Esophagus muscularis mucosa (tissue), 4 donors: ENCODE measurements at regions not wholly inside any gene's neighbourhood (a gene's known extent, or its start where the extent isn't known, plus 50 kb on each side); places are given as distances from the start of the nearest gene placed in this dataset.

Source experiments
- DNase-seq: peaks from one replicate; pipeline ENCODE4 v3.0.0-alpha.2; 2017; ENCODE audit errors: extremely low spot score
- H3K27ac ChIP-seq, 4 donors: fragments of 200-600 bp; sonication (generic); replicated peaks in 1 of 4; 1 replicate in 3 of 4; 2 replicates in 1 of 4; pipeline ENCODE4 v1.5.1; 2016 to 2019; ENCODE audit warnings: mild to moderate bottlenecking in 1 of 4
- H3K27me3 ChIP-seq, 4 donors: fragments of 200-600 bp; sonication (generic); one replicate each; pipeline versions ENCODE4 v1.5.1 to v1.6.0; 2016 to 2019
- H3K36me3 ChIP-seq, 4 donors: fragments of 200-600 bp; sonication (generic); one replicate each; pipeline ENCODE4 v1.5.1; 2016 to 2019
- H3K4me1 ChIP-seq, 4 donors: fragments of 200-600 bp; sonication (generic); one replicate each; pipeline ENCODE4 v1.5.1; 2016 to 2019
- H3K4me3 ChIP-seq, 4 donors: fragments of 200-600 bp; sonication (generic); 1 replicate in 2 of 4; 2 replicates in 2 of 4; pipeline ENCODE4 v1.5.1; 2016 to 2019; ENCODE audit warnings: mild to moderate bottlenecking in 4 of 4, moderate library complexity in 1 of 4
- H3K9me3 ChIP-seq, 4 donors: fragments of 200-600 bp; sonication (generic); 1 replicate in 3 of 4; 2 replicates in 1 of 4; pipeline ENCODE4 v1.5.1; 2016 to 2019
- EP300 ChIP-seq: sonication (generic); formaldehyde crosslinking; IDR thresholded peaks from one replicate; pipeline ENCODE4 v1.6.1; 2017; ENCODE audit warnings: antibody characterized with exemption
- POLR2A ChIP-seq: fragments of 450-650 bp; IDR thresholded peaks from one replicate; pipeline ENCODE4 v1.6.1; 2017; ENCODE audit warnings: antibody characterized with exemption, moderate library complexity, mild to moderate bottlenecking, low read depth
- POLR2AphosphoS5 ChIP-seq, 2 donors: sonication (generic); formaldehyde crosslinking; IDR thresholded peaks; one replicate each; pipeline ENCODE4 v1.6.1; 2017; ENCODE audit warnings: antibody characterized with exemption in 2 of 2
- WGBS: methylation state at CpG from one replicate; pipeline ENCODE4 v1.1.5; 2018; 5-methylcytosine and 5-hydroxymethylcytosine counted together
- intact Hi-C: fragments of 100-400 bp; cut with DNase I; formaldehyde crosslinking; loops from one replicate; pipeline ENCODE4 v1.15.1; 2023
- TF ChIP-seq, protein P1 (sequence below), 3 experiments: fragments of 200-600 bp in 2 of 3; fragments of 450-650 bp in 1 of 3; sonication (generic) in 2 of 3; IDR thresholded peaks; one replicate each; pipeline ENCODE4 v1.5.1; 2017 to 2019; ENCODE audit warnings: antibody characterized with exemption in 3 of 3, mild to moderate bottlenecking in 2 of 3, moderate library complexity in 1 of 3

DNA sequence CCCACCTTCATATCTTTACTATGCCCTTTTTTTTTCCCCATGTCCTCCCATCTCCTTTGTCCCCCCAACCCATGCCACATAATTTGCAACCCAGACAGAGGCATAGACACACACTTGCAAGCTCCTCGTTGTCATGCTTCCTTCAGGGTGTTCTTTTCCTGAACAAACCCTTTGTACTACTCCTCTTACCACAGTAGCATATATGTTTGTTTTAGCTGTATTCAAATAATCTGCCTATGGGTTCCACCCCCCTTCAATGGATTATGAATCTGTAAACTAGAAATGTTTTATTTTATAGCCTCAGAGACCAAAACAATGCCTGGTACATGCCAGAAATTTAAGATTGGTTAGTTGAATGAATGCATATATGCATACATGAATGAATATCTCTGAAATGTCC, 307.1 kb upstream of the E2F7 start:
- no peak overlapping the region for H3K4me3 ChIP-seq
- TF ChIP-seq POLR2A (no peak), POLR2AphosphoS5 (IDR thresholded peaks at IDR 0.05) (no peak)
- intact Hi-C loops = no loop called here
- H3K27ac ChIP-seq = no peak overlapping the region
- 77% methylated on average over 1 of the region's 1 CpG for WGBS
- no peak for DNase-seq
- no peaks in the 10 kb centered on the region for H3K36me3 ChIP-seq
- H3K4me1 ChIP-seq = no peaks in the 10 kb centered on the region
- H3K9me3 ChIP-seq = no peaks in the 10 kb centered on the region
- no peaks in the 10 kb centered on the region for H3K27me3 ChIP-seq

GRCh38 chr12:77372026-77372425, 306.7 kb upstream of the E2F7 start:
- intact Hi-C loops = no loop called here
- no peaks in the 10 kb centered on the region for H3K27me3 ChIP-seq
- WGBS = 88% methylated on average over 2 of the region's 2 CpGs

GRCh38 chr12:77368379-77368778, 303.0 kb upstream of the E2F7 start:
- no peaks in the 10 kb centered on the region for H3K9me3 ChIP-seq
- DNase-seq = no peak
- no peak overlapping the region for H3K27ac ChIP-seq
- intact Hi-C loops = no loop called here
- WGBS = 92% methylated on average over 2 of the region's 2 CpGs
- H3K4me3 ChIP-seq = no peak overlapping the region
- H3K27me3 ChIP-seq = no peaks in the 10 kb centered on the region
- no peaks in the 10 kb centered on the region for H3K36me3 ChIP-seq
- no peaks in the 10 kb centered on the region for H3K4me1 ChIP-seq
- TF ChIP-seq POLR2AphosphoS5 (IDR thresholded peaks at IDR 0.05) (no peak), EP300 (no peak), POLR2A (no peak)
- TF ChIP-seq, protein P1, sequence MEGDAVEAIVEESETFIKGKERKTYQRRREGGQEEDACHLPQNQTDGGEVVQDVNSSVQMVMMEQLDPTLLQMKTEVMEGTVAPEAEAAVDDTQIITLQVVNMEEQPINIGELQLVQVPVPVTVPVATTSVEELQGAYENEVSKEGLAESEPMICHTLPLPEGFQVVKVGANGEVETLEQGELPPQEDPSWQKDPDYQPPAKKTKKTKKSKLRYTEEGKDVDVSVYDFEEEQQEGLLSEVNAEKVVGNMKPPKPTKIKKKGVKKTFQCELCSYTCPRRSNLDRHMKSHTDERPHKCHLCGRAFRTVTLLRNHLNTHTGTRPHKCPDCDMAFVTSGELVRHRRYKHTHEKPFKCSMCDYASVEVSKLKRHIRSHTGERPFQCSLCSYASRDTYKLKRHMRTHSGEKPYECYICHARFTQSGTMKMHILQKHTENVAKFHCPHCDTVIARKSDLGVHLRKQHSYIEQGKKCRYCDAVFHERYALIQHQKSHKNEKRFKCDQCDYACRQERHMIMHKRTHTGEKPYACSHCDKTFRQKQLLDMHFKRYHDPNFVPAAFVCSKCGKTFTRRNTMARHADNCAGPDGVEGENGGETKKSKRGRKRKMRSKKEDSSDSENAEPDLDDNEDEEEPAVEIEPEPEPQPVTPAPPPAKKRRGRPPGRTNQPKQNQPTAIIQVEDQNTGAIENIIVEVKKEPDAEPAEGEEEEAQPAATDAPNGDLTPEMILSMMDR (IDR thresholded peaks at IDR 0.05) = no peak

More at GRCh38 chr12:77372026-77372425, 306.7 kb upstream of the E2F7 start:
- no peaks in the 10 kb centered on the region for H3K4me1 ChIP-seq
- TF ChIP-seq POLR2AphosphoS5 (IDR thresholded peaks at IDR 0.05) (no peak), EP300 (no peak), POLR2A (no peak)
- TF ChIP-seq, protein P1 (IDR thresholded peaks at IDR 0.05) = no peak
- no peaks in the 10 kb centered on the region for H3K9me3 ChIP-seq
- H3K36me3 ChIP-seq = no peaks in the 10 kb centered on the region
- H3K27ac ChIP-seq = no peak overlapping the region
- H3K4me3 ChIP-seq = no peak overlapping the region
- no peak for DNase-seq

DNA sequence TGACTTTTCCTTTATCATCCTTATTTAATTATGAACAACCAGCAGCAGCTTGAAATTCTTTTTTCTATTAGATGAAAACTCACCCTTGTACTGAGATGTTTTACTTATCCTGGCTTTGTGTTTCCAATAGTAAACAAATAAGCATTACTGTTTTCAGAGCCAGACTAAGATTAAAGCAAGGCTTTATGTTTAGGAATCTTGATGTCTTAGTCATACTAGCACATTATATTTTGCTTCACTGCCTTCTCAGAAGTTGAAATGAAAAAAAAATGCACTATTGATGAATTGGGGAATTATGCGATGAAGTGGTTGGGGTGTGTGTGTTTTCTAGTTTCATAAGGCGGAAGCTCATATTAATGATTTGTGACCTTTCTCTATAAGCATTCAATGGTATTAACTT, 301.2 kb upstream of the E2F7 start:
- Histone ChIP-seq H3K36me3 (no peaks in the 10 kb centered on the region), H3K27me3 (no peaks in the 10 kb centered on the region), H3K9me3 (no peaks in the 10 kb centered on the region), H3K27ac (no peak overlapping the region), H3K4me1 (no peaks in the 10 kb centered on the region), H3K4me3 (no peak overlapping the region)
- intact Hi-C loops = no loop called here
- TF ChIP-seq POLR2AphosphoS5 (IDR thresholded peaks at IDR 0.05) = no peak
- TF ChIP-seq, protein P1 (IDR thresholded peaks at IDR 0.05) = no peak
- TF ChIP-seq EP300 = no peak
- TF ChIP-seq POLR2A = no peak
- DNase-seq = no peak
- WGBS = 93% methylated on average over 2 of the region's 2 CpGs

DNA sequence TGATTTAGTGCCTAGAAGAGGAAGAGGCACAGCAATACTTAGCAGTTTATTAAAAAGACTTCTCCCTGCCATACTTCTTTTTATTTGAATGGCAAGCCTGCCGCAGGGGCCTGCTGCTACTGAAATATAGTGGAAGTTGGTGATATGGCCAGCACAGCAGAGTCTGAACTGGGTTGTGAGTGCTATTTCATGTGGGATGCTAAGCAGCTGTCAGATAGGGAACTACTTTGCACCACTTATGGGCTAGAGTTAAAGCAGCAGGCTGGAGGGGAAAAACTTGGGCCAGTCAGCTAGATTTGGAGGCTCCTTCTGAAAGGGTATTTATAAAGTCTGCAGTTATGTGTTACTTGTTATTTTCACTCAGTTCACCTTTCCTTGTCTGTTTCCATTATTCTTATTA, 299.0 kb upstream of the E2F7 start:
- Histone ChIP-seq H3K27me3 (no peaks in the 10 kb centered on the region), H3K9me3 (no peaks in the 10 kb centered on the region), H3K36me3 (no peaks in the 10 kb centered on the region), H3K4me3 (no peak overlapping the region), H3K27ac (no peak overlapping the region), H3K4me1 (no peaks in the 10 kb centered on the region)
- DNase-seq = no peak
- WGBS = 82% methylated on average over 1 of the region's 1 CpG
- intact Hi-C loops = no loop called here
- TF ChIP-seq POLR2AphosphoS5 (IDR thresholded peaks at IDR 0.05) (no peak), EP300 (no peak), POLR2A (no peak)
- TF ChIP-seq, protein P1 (IDR thresholded peaks at IDR 0.05) = no peak
